Heart right ventricle (tissue), 16 donors: ENCODE measurements at regions not wholly inside any gene's neighbourhood (a gene's known extent, or its start where the extent isn't known, plus 50 kb on each side); places are given as distances from the start of the nearest gene placed in this dataset.

Source experiments
- ATAC-seq, 8 donors: fragments of 200-7000 bp; cut with Tn5 transposase; one replicate each; pipeline ENCODE4 v1.9.1; 2020; ENCODE audit warnings: mild to moderate bottlenecking in 8 of 8, moderate library complexity in 8 of 8, moderate number of reproducible peaks in 1 of 8
- DNase-seq, 2 donors: peaks; one replicate each; pipeline ENCODE4 v3.0.0-alpha.2; 2020
- H3K27ac ChIP-seq, 10 donors: fragments of 200-600 bp; sonication (generic) in 2 of 10; one replicate each; pipeline versions ENCODE4 v1.5.0 to v1.8.0; 2020 to 2022; ENCODE audit warnings: mild to moderate bottlenecking in 3 of 10
- H3K27me3 ChIP-seq, 7 donors: fragments of 200-600 bp; one replicate each; pipeline ENCODE4 v1.8.0; 2021 to 2022; ENCODE audit warnings: mild to moderate bottlenecking in 2 of 7
- H3K36me3 ChIP-seq, 9 donors: fragments of 200-600 bp; sonication (generic) in 1 of 9; one replicate each; pipeline versions ENCODE4 v1.5.0 to v1.8.0; 2020 to 2022; ENCODE audit warnings: mild to moderate bottlenecking in 2 of 9
- H3K4me1 ChIP-seq, 9 donors: fragments of 200-600 bp; sonication (generic) in 1 of 9; one replicate each; pipeline versions ENCODE4 v1.5.0 to v1.8.0; 2020 to 2022; ENCODE audit warnings: mild to moderate bottlenecking in 4 of 9
- H3K4me3 ChIP-seq, 10 donors: fragments of 200-600 bp; sonication (generic) in 2 of 10; one replicate each; pipeline versions ENCODE4 v1.5.0 to v1.8.0; 2020 to 2022; ENCODE audit warnings: mild to moderate bottlenecking in 7 of 10, moderate library complexity in 2 of 10
- H3K9me3 ChIP-seq, 11 donors: fragments of 200-600 bp in 10 of 11; sonication (generic) in 2 of 11; one replicate each; pipeline versions ENCODE4 v1.5.0 to v1.8.0; 2013 to 2022; ENCODE audit warnings: mild to moderate bottlenecking in 2 of 11, control low read depth in 1 of 11, moderate library complexity in 1 of 11
- WGBS, 2 donors: extraction: QIAGEN DNeasy Blood & Tissue Kit; methylation state at CpG; one replicate each; pipeline ENCODE4 v1.1.7; 2013; ENCODE audit warnings: inconsistent platforms in 1 of 2; 5-methylcytosine and 5-hydroxymethylcytosine counted together
- intact Hi-C, 10 donors: fragments of 100-400 bp; cut with DNase I; formaldehyde crosslinking; loops; one replicate each; pipeline versions ENCODE4 v1.11.1 to v1.14.2; 2022
- TF ChIP-seq, protein P1 (sequence below), 9 donors: fragments of 200-600 bp; sonication (generic) in 2 of 9; IDR thresholded peaks; one replicate each; pipeline versions ENCODE4 v1.5.0 to v1.8.0; 2021 to 2022; ENCODE audit warnings: antibody characterized with exemption in 9 of 9, mild to moderate bottlenecking in 5 of 9, moderate library complexity in 1 of 9
- donor health status: Arrhythmogenic right ventricular cardiomyopathy.
- donor health status: ischemic (EF 13 %, LVEDD 7.1; RV severe dilation, severe dysfunction).
- donor health status: healthy with polysubstance abuse.
- donor health status: DM: no; HTN: yes; CAD: no.
- donor health status: DM: no; HTN: no; CAD: no.
- donor health status: ischemic (EF 25% LVEDD 6.9; RV normal size, moderate dysfunction).
- donor health status: ischemic (EF 25% LVEDD 5.7; RV mildly dilated, moderate dysfunction).
- donor health status: healthy.
- donor health status: DM: yes; HTN: yes; CAD: no.
- donor health status: Ischemic cardiomyopathy.
- donor health status: ischemic (EF 35%, LVEDD 5.7; RV mildly dilated, moderate dysfunction).
- donor health status: nonischemic (EF 11% LVEDD 7.7; RV severe dilation, severe dysfunction).
- donor health status: DM: yes; HTN: yes; CAD: no.
- donor health status: PGD.
- donor health status: ischemic (EF 29% LVEDD 5.4; RV normal size, mild dysfunction).
- donor health status: nonischemic (EF 23%, LVEDD 6.1; RV moderate dilation, normal function).

DNA sequence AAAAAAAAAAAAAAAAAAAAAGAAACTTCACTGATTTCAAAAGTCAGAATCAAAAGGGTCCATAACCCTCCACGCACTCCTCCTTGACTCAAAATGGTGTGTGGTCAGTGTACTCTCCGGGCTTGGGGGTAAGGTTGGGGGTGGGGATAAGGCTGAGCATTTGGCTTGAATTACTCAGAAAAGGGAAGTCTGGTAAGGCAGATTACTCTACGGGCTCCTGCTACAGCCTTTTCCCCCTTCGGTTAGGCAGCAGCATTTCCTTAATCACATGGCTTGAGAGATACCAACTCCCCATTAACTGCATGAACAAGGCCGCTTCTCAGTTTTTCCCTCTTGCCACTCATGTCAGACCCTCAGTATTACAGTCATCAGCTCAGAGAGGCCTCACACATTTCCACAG lies 135.4 kb upstream of the DUSP21 start:
- Histone ChIP-seq H3K9me3 (no peaks in the 10 kb centered on the region), H3K36me3 (no peaks in the 10 kb centered on the region), H3K4me3 (no peak overlapping the region), H3K27ac (no peak overlapping the region), H3K27me3 (no peaks in the 10 kb centered on the region), H3K4me1 (no peaks in the 10 kb centered on the region)
- intact Hi-C loops: no loop called here
- TF ChIP-seq, protein P1, sequence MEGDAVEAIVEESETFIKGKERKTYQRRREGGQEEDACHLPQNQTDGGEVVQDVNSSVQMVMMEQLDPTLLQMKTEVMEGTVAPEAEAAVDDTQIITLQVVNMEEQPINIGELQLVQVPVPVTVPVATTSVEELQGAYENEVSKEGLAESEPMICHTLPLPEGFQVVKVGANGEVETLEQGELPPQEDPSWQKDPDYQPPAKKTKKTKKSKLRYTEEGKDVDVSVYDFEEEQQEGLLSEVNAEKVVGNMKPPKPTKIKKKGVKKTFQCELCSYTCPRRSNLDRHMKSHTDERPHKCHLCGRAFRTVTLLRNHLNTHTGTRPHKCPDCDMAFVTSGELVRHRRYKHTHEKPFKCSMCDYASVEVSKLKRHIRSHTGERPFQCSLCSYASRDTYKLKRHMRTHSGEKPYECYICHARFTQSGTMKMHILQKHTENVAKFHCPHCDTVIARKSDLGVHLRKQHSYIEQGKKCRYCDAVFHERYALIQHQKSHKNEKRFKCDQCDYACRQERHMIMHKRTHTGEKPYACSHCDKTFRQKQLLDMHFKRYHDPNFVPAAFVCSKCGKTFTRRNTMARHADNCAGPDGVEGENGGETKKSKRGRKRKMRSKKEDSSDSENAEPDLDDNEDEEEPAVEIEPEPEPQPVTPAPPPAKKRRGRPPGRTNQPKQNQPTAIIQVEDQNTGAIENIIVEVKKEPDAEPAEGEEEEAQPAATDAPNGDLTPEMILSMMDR (IDR thresholded peaks at IDR 0.05): no peak
- ATAC-seq (no peak), DNase-seq (no peak)
- 54 to 68% methylated on average over 5 of the region's 5 CpGs for WGBS, 2 donors

DNA sequence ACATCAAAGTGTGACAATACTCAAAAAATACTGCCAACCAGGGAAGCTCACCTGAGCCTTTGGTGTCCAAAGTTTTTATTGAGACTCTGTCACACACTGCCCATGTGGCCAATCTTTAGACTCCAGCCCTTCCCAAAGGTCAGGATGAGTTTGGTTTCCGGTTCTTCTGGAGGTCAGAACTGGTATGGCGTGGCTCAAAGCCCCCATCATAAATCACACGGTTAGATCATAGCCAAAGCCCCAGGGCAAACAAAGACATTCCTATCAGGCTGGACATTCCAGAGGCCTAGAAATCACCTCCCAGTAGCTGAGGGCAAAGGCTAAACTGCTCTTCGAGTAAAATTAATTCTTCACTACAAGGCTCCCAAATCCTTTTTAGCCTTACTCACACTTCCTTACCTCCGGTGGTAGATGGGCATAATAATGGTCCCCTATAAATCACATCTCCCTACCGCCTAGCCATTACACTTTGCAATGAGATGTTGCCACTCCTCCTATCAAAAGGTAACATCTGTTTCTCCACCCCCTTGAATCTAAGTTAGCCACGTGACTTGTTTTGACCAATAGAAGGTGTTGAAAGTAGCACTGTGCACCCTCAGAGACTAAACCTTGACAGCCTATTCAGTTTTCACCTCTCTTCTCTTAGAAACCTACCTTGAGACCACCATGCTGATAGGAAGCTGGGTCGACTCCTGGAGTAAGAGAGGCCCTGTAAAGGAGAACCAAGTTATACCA lies 137.8 kb upstream of the DUSP21 start:
- no peak for ATAC-seq
- no peaks in the 10 kb centered on the region for H3K4me1 ChIP-seq
- H3K36me3 ChIP-seq: no peaks in the 10 kb centered on the region
- no peak for DNase-seq
- H3K4me3 ChIP-seq: no peak overlapping the region
- 74 to 77% methylated on average over 8 of the region's 8 CpGs for WGBS, 2 donors
- TF ChIP-seq, protein P1 (IDR thresholded peaks at IDR 0.05): no peak
- H3K9me3 ChIP-seq: no peaks in the 10 kb centered on the region
- peaks cover 0 to 7% (median 0%) of the 10 kb centered on the region in 7 donors for H3K27me3 ChIP-seq
- intact Hi-C loops: no loop called here
- no peak overlapping the region for H3K27ac ChIP-seq

DNA sequence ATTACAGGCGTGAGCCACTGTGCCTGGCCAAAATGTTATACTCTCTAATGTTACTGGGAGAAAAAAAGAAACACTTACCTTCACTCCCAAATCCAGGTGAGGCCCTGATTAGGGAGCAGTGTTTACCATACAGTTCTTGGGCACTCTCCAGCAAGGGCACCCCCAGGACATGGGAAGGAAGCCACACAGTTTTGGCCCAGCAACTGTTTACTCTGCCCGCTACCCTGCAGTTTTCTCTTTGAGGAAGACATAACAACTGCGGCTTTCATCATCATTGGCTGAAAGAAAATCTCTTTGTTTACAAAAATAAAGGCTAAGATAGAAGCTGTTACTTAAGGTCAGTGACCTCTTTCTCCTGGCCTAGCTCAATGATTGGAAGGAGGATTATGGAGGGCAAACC lies 145.5 kb upstream of the DUSP21 start:
- Histone ChIP-seq H3K4me3 (no peak overlapping the region), H3K4me1 (no peaks in the 10 kb centered on the region), H3K9me3 (no peaks in the 10 kb centered on the region), H3K27ac (no peak overlapping the region), H3K36me3 (no peaks in the 10 kb centered on the region), H3K27me3 (peaks cover 0 to 7% (median 0%) of the 10 kb centered on the region in 7 donors)
- no peak for DNase-seq
- TF ChIP-seq, protein P1 (IDR thresholded peaks at IDR 0.05): no peak
- WGBS, 2 donors: 92 to 98% methylated on average over 3 of the region's 3 CpGs
- ATAC-seq: no peak
- intact Hi-C loops: no loop called here

DNA sequence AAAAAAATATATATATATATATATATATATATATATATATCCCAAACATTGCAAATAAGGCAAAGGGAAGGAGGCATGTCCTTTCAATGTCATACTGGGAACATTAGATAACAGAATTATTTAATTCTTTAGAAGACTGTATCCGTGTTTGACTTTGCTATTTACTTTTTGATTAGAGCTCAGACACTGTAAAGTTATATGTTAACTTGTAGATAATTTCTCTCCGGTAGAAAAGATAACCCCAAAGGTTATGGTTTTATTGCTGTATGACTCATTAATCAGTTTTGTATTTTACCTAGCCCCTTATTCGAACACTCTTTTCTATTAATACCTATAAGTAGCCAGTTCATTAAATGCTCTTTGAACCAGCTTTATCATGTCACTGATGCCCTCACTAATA lies 150.6 kb upstream of the DUSP21 start:
- H3K4me3 ChIP-seq: no peak overlapping the region

More for the DNA sequence above, 150.6 kb upstream of the DUSP21 start:
- ATAC-seq (no peak), DNase-seq (no peak)
- TF ChIP-seq, protein P1 (IDR thresholded peaks at IDR 0.05): no peak
- H3K36me3 ChIP-seq: no peaks in the 10 kb centered on the region
- intact Hi-C loops: no loop called here
- H3K9me3 ChIP-seq: no peaks in the 10 kb centered on the region
- no peaks in the 10 kb centered on the region for H3K4me1 ChIP-seq
- H3K27me3 ChIP-seq: peaks cover 0 to 6% (median 0%) of the 10 kb centered on the region in 7 donors
- WGBS, 2 donors: 52 to 66% methylated on average over 3 of the region's 3 CpGs
- no peak overlapping the region for H3K27ac ChIP-seq
